ENCODE measurements at regions not wholly inside any gene's neighbourhood (a gene's known extent, or its start where the extent isn't known, plus 50 kb on each side); places are given as distances from the start of the nearest gene placed in this dataset.
"Not testable (repeated sequence)": the region's sequence is repeated elsewhere in the genome, so short reads cannot be mapped to it uniquely, and the experiment has no call there.

DNA sequence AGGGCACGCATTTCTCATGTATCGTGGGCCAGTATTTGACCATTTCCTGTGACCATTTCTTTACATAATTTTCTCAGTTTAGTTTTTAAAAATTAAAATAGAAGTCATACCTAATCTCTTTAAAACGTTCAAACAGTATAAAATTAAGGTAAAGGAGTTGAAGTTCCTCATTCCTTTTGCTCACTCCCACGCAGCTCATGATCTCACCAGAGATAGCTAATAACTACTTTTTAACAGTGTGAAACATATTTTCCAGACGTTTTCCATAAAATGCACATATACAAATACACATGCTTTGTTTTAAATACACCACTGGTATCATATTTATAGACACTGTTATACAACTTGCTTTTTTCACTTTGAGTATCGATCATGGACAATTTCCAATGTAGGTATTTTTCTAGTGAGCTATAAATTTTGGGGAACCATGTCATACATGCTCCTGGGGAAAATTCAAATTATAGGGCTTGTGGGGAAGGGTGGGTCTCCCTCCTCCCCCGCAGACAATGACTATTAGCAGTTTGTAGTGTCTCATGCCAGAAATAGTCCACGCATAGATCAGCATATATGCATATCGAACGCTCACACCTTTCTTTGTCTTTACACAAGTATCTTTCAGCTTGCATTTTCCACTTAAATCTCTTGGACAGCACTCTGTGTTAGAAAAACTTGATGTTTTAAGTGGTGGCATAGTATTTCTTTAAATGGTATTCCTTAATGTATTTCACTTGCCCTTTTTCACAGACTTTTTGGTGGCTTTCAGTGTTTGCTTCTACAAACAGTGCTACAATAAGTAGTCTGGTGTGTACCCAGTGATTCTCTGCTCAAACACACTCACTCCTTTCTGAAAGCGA, 145.5 kb upstream of the ZNF217 start:
- DNase-seq, result no peak

DNA sequence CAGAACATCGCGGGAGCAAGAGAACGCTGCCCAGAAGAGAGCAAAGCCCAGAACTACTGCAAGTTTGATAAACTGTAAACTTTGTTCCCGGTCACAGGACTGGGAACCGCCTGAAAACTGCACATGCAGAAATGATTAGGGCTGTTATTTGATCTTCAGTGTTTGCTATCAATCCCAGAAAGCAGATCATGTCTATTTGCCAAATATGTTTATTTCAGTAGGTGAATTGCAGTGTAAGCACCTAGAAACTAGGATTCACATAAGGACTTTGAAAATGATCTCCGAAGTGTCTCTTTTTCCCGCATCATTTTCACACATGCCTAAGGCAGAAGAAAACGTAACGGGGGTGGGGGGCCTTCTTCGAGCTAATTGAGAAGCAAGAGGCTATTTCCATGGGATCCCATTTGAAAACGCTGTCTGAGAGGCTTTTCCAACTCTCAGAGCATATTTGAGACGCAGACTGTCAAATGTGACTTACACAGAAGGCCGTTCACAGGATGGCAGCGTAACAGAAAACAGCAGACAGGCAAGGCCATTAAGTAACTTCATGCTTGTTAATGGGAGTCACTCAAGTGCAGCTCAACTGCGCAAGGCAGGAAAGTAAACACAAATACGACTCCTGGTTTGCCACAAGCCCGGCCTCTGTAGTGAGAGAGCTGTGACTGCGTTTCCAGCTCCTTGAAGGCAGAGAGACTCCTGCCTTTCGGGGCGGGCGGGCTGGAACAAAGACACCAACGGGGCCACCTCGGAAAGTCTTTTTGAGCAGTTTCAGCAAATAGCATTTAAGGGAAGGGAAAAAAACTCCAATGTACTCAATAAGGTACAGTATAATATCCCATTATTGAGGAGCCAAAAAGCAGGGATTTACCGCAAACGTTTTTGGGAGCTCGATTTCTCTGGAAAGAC, 144.7 kb upstream of the ZNF217 start:
- DNase-seq, result no peak

DNA sequence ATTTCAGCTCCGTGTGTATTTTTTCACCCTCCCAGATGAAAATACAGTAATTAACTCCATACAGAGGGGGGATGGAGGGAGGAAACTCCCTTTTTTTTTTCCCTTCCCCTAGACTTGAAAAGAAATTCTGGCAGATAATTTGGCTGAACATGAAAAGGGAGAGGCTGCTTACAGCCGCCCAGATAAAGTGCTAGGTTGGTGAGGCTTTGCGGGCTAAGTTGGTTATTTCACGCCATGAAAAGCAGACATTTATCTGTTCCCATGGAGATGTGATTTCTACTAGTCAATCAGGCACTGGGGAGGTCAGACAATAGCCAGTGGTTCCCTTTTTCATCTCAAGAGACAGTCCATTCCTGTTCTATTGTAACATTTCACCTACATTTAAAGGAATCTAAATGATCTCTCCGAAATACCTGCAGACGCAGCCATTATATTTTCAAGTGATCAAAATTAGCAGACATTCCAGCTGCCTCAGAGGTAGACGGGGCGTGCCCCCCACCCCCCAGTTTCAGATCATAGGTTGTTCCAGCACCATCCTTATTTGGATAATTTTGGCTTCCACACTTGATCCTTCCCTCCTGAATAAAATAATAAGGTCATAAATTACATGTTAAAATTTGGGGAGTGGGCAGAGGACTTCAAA, 143.9 kb upstream of the ZNF217 start:
- no peak for DNase-seq

DNA sequence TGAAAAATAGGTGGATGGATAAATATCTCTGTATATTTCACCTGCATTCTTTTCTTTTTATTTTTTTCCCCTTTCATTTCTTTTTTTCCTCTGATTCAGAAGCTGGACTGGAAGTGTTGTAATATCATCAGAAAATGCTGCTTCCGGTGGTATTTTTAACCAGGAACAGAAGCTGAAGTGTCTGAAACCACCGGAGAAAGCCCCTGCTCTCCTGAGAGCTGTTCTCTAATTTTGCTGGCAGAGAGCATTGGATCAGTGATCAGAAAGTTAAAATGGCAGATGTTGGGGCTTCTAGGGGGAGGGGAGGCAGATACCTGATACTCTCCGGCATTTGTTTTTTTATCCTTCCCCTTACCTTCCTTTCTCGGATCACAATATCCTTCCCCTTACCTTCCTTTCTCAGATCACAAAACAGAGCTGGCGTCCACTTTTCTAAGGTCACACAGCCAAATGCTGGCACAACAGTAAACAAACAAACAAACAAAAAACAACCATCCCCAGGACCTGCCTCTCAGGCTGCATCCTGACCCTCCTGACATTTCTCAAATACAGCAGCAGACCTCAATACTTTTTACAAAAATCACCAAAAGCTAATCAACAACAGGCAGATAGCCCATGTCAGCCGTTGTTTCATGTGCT, 143.2 kb upstream of the ZNF217 start:
- DNase-seq, result no peak

DNA sequence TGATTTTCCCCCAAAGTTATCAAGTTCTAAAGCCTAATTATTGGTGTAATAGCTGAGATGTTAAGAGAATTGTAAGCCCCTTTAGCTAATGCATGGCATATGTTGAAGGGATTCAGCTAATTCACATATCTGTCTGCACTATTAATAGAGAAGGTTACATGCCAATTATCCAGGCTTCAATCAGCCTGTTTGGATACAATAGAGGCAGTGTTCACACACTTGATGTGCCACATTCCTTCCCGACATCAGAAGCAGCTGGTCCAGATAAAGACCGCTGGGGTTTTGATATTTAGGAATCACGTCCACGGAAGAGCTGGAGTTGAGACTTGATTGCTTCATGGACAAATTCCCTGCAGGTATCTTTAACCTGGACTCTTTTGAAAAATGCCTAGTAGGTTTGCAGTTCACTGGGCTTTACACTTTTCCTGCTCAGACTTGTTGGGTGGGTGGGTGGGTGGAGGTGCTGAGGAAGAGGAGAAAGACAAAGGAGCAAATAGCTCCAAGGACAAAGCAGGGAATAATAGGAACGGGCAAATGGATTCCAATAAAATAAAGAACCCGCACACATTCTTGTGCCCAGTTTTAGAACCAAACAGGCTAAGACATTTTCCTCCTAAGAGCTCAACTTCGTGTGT, 142.6 kb upstream of the ZNF217 start:
- DNase-seq, result no peak

- no peak for DNase-seq
Measured at GRCh38 chr20:53735536-53736050, 142.0 kb upstream of the ZNF217 start.

DNA sequence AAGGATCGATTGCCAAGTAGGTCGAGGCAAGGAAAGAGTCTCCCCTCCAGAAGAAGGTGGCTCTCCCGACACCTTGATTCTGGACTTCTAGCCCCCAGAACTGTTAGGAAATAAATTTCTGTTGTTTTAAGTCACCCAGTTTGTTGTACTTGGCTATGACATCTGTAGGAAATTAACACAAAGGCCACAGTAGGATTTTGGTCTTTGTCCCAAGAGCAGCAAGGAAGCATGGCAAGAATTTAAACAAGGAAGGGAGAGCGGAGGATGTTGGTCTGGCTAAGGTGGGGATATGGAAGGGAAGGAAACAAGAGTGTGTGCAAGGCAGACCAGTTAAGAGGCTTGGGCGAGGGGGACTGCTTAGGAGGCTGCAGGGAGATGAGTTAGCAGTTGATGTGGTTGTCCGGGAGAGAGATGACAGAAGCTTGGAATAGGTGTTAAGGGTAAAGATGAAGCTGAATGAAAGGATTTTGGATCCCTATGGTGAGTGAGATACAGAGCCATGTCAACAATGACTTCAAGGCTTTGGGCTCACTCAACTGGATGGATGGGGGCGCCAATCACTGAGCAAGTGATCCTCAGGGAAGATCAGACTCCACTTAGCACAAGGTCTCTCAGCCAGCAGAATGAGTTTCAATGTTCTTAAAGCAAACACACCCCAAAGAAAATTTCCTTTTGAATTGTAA, 140.5 kb upstream of the ZNF217 start:
- no peak for DNase-seq

DNA sequence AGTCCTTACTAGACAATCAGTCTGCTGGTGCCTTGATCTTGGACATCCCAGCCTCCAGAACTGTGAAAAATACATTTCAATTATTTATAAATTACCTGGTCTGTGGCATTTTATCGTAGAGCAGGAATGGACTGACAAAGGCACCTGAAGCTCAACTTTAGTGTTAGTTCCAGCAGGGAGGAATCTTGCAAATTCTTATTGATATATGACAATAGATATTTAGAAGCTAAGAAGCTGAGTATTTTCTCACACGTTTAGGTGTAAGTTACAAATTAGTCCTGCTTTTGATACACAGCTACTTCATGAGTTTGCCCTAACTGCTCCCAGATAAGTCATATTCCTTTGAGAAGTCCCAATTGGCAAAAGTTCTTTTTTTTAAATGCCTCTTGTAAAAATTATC, 138.0 kb upstream of the ZNF217 start:
- DNase-seq, result no peak

DNA sequence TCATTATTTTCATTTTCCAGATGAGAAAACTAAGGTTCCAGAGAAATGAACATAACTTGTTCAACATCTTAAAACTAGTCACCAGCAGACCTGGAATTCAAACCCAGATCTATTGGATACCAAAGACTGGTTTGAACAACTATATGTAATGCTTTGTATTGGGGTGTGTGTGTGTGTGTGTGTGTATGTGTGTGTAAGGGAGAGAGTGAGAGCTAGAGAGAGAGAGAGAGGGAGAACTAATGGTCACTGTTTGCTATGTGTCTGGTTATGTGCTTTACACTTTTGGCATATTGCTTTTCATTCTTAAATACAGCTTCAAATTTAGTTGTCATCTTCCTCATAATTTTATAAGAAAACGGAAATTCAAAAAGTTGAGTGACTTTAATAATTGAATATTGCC, 134.7 kb upstream of the ZNF217 start:
- no peak for DNase-seq

GRCh38 chr20:53727239-53727638, 133.6 kb upstream of the ZNF217 start:
- not testable (repeated sequence) for DNase-seq

GRCh38 chr20:53725575-53725970, 131.9 kb upstream of the ZNF217 start:
- no peak for DNase-seq

GRCh38 chr20:53723621-53724020, 130.0 kb upstream of the ZNF217 start:
- DNase-seq, result no peak

GRCh38 chr20:53723045-53723444, 129.4 kb upstream of the ZNF217 start:
- DNase-seq, result no peak

DNA sequence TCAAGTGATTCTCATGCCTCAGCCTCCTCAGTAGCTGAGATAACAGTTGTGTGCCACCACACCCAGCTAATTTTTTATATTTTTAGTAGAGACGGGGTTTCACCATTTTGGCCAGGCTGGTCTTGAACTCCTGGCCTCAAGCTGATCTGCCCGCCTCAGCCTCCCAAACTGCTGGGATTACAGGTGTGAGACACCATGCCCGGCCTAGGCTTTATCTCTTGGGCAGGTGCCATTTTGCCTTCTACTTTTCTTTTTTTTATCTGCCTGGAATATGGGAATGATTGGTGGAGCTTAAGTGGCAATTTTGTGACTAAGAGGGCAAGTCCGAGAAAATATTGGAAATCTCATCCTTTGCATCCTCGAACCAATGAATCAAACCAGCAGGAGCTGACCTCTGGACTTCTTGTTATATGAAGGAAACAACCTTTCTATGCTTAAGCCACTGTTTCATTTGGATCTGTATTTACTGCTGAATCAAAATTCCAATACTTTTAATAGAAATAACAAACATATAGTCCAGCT, 128.9 kb upstream of the ZNF217 start:
- DNase-seq, result no peak

DNA sequence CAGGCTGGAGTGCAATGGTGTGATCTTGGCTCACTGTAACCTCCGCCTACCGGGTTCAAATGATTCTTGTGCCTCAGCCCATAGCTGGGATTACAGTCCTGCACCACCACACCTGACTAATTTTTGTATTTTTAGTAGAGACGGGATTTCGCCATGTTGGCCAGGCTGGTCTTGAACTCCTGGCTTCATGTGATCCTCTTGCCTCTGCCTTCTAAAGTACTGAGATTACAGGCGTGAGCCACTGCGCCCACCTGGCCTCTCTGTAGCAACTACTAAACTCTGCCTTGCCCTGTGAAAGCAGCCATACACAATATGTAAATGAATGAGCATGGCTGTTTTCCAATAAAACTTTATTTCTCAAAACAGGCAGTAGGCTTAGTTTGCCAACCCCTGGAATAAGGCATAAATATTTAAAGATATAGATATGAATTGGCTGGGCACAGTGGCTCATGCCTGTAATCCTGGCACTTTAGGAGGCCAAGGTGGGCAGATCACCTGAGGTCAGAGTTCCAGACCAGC, 127.9 kb upstream of the ZNF217 start:
- not testable (repeated sequence) for DNase-seq

- DNase-seq, result not testable (repeated sequence)
Measured at GRCh38 chr20:53719171-53719803, 125.6 kb upstream of the ZNF217 start.

DNA sequence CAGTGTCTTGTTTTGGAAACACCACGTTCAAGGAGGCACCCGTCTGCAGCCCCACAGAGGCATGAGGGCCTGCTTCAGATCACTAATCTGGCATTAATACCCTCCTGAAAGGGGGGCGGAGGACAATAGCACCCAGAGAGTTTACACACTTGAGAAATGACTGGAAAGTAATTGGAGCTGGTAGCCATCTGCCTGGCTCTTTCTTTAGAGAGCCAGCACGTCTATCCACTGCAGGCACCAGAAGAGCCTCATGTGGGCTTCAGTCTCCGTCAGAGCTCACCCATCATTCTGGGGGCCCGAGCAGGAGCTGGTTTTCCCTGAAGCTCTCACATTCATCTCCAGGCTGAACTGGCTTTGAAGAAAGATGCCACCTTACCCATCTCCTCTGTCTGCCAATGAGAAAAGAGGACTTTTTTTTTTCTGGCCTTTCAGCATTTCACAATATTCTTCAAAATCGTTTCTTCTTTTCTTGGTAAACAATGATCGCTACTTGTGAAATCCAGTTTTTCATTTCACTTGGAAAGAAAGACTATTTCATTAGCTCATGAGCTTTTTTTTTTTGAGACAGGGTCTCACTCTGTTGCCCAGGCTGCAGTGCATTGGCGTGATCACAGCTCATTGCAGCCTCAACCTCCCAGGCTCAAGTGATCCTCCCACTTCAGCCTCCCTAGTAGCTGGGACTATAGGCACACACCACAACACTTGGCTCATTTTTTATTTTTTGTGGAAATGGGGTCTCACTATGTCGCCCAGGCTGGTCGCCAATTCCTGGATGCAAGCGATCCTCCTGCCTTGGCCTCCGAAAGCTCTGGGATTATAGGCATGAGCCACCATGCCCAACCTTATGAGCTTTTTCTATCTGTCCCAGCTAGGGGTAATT, 124.7 kb upstream of the ZNF217 start:
- no peak for DNase-seq

- DNase-seq, result no peak
Measured at GRCh38 chr20:53716395-53716794, 122.8 kb upstream of the ZNF217 start.

GRCh38 chr20:53714524-53714923, 120.9 kb upstream of the ZNF217 start:
- no peak for DNase-seq
